Pancreas (tissue), 10 donors: ENCODE measurements at regions not wholly inside any gene's neighbourhood (a gene's known extent, or its start where the extent isn't known, plus 50 kb on each side); places are given as distances from the start of the nearest gene placed in this dataset.

ENCODE experiments used
- ATAC-seq, 4 donors: fragments of 200-7000 bp; cut with Tn5 transposase; one replicate each; pipeline versions ENCODE4 v1.8.0 to v1.9.1; 2020; ENCODE audit warnings: mild to moderate bottlenecking in 4 of 4, moderate library complexity in 4 of 4
- DNase-seq, 6 donors: peaks; one replicate each; pipeline ENCODE4 v3.0.0-alpha.2; 2020
- FAIRE-seq: peaks from 2 replicates; lab custom pipeline; 2012; peaks lifted over from hg19 to GRCh38; lab: Jason Lieb, UNC
- H3K27ac ChIP-seq, 4 donors: fragments of 200-600 bp; sonication (generic); 1 replicate in 3 of 4; 2 replicates in 1 of 4; pipeline versions ENCODE4 v1.5.0 to v1.8.0; 2020
- H3K27me3 ChIP-seq, 4 donors: fragments of 200-600 bp; one replicate each; pipeline ENCODE4 v1.8.0; 2021
- H3K36me3 ChIP-seq, 3 donors: fragments of 200-600 bp; sonication (generic) in 1 of 3; one replicate each; pipeline versions ENCODE4 v1.5.0 to v1.8.0; 2020 to 2021
- H3K4me1 ChIP-seq, 3 donors: fragments of 200-600 bp; one replicate each; pipeline ENCODE4 v1.8.0; 2021
- H3K4me3 ChIP-seq, 4 donors: fragments of 200-600 bp; sonication (generic) in 2 of 4; one replicate each; pipeline versions ENCODE4 v1.5.0 to v1.8.0; 2020 to 2021
- H3K9me3 ChIP-seq, 4 donors: fragments of 200-600 bp; one replicate each; pipeline ENCODE4 v1.8.0; 2021
- CTCF ChIP-seq, 4 donors: fragments of 200-600 bp; sonication (generic) in 3 of 4; IDR thresholded peaks; one replicate each; pipeline versions ENCODE4 v1.5.0 to v1.8.0; 2021; ENCODE audit warnings: antibody characterized with exemption in 4 of 4
- WGBS, 2 donors: extraction: QIAGEN DNeasy Blood & Tissue Kit; methylation state at CpG; one replicate each; pipeline ENCODE4 v1.1.7; 2013; 5-methylcytosine and 5-hydroxymethylcytosine counted together
- intact Hi-C, 3 donors: fragments of 100-400 bp; cut with DNase I; formaldehyde crosslinking; loops; one replicate each; pipeline versions ENCODE4 v1.11.1 to v1.14.2; 2022
- donor health status: healthy with polysubstance abuse.
- donor health status: DM: no; HTN: no; CAD: no; lungs with moderate emphysema.
- donor health status: DM: no; HTN: no; CAD: no.
- donor health status: control.
- donor health status: control.
- donor health status: Bipolar disorder and iron deficiency.
- donor health status: DM: yes; HTN: yes; CAD: no.
- donor health status: DM: no; HTN: no; CAD: no.
- donor health status: DM: no; HTN: no; CAD: no.
- donor health status: DM: yes; HTN: yes; CAD: no.

DNA sequence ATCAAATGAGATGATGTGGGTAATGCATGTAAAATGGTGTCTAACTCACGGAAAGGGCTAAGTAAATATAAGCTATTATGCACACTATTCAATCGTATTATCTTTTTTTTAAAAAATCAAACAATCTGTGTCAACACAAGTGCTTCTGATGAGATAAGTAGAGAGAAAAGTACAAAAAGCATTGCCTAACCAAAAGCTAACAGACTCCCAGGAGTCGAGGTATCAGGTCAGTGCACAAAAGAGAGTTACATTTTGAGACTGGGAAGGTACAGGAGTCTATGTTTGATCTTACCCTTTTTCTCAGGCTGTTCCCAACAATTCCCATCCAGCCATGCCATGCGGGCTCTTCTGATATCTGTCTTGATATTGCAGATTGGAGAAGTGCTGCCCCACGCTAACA is 203.3 kb upstream of the ZIC3 start:
- no peak for FAIRE-seq
- H3K36me3 ChIP-seq, result no peaks in the 10 kb centered on the region
- no peak overlapping the region for H3K4me3 ChIP-seq
- H3K9me3 ChIP-seq, result no peaks in the 10 kb centered on the region
- no peak for DNase-seq
- 26 to 34% methylated on average over 5 of the region's 5 CpGs for WGBS, 2 donors
- no peak overlapping the region for H3K27ac ChIP-seq
- no peak for ATAC-seq
- intact Hi-C loops, result no loop called here
- peaks cover 0 to 19% (median 0%) of the 10 kb centered on the region in 4 donors for H3K27me3 ChIP-seq
- no peak for TF ChIP-seq CTCF (IDR thresholded peaks at IDR 0.05)
- H3K4me1 ChIP-seq, result no peaks in the 10 kb centered on the region

GRCh38 chrX:137354851-137355250 is 211.1 kb upstream of the ZIC3 start:
- 70 to 71% methylated on average over 1 of the region's 1 CpG for WGBS, 2 donors
- Histone ChIP-seq H3K4me1 (no peaks in the 10 kb centered on the region), H3K27me3 (peaks cover 0 to 3% (median 0%) of the 10 kb centered on the region in 4 donors), H3K36me3 (no peaks in the 10 kb centered on the region), H3K9me3 (no peaks in the 10 kb centered on the region), H3K27ac (no peak overlapping the region), H3K4me3 (no peak overlapping the region)
- no peak for DNase-seq
- no peak for FAIRE-seq
- ATAC-seq, result no peak
- TF ChIP-seq CTCF (IDR thresholded peaks at IDR 0.05), result no peak
- intact Hi-C loops, result no loop called here

DNA sequence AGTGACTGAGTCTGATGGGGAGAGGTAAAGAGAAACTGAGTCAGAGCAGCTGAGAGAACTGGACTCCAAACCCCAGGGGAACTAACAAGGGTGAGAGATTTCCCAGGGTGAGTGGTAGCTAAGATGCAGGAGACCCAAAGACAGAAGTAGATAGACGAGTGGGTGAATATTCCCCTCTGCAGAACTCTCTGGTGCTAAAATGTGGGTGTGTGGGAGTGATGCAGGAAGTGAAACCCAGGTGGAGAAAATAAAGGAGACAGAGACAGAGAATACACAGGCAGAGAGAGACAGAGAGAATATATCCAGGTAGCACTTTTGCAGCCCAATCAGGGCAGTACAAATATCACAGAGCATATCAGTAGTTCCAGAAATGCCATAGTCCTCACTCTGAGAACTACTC is 212.5 kb upstream of the ZIC3 start:
- no peak for DNase-seq
- 19 to 35% methylated on average over 1 of the region's 1 CpG for WGBS, 2 donors
- H3K27ac ChIP-seq, result no peak overlapping the region
- peaks cover 0 to 3% (median 0%) of the 10 kb centered on the region in 4 donors for H3K27me3 ChIP-seq
- H3K36me3 ChIP-seq, result no peaks in the 10 kb centered on the region
- no peak for ATAC-seq
- intact Hi-C loops, result no loop called here
- no peaks in the 10 kb centered on the region for H3K4me1 ChIP-seq
- no peak for TF ChIP-seq CTCF (IDR thresholded peaks at IDR 0.05)
- H3K9me3 ChIP-seq, result no peaks in the 10 kb centered on the region
- no peak for FAIRE-seq
- no peak overlapping the region for H3K4me3 ChIP-seq

DNA sequence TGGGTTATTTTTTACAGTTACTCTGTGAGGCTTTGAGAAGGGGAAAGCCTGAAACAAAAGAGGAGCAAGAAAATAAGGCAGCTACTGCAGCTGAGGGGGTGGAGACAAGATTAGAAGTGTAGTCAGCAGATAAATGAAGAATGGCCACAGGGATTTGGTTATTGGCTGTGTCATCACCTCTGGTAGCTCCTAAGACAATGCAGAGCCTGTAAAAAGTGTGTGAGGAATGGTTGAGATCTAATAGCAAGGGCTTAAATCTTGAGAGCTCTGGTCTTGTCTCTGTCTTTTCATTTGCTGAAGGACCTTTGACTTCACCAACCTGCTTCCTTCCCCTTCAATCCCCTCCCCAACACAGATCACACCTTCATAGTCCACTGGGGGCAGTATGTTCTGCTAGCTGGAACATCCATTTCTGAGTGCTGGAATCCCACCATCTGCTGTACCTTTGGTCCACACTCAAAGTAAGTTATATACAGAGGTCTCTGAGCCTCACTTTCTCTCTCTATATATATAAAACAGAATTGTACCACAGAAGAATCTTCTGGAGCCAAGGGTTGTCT is 213.7 kb upstream of the ZIC3 start:
- Histone ChIP-seq H3K4me1 (no peaks in the 10 kb centered on the region), H3K4me3 (no peak overlapping the region), H3K36me3 (no peaks in the 10 kb centered on the region), H3K27ac (no peak overlapping the region), H3K9me3 (no peaks in the 10 kb centered on the region), H3K27me3 (peaks cover 0 to 3% (median 0%) of the 10 kb centered on the region in 4 donors)
- intact Hi-C loops, result no loop called here
- no peak for TF ChIP-seq CTCF (IDR thresholded peaks at IDR 0.05)
- FAIRE-seq (no peak), ATAC-seq (no peak), DNase-seq (no peak)

- H3K27ac ChIP-seq, result no peak overlapping the region
- FAIRE-seq (no peak), DNase-seq (no peak), ATAC-seq (no peak)
- no peak for TF ChIP-seq CTCF (IDR thresholded peaks at IDR 0.05)
- no peak overlapping the region for H3K4me3 ChIP-seq
- WGBS, 2 donors, result 45 to 52% methylated on average over 3 of the region's 3 CpGs
- no peaks in the 10 kb centered on the region for H3K36me3 ChIP-seq
- H3K4me1 ChIP-seq, result no peaks in the 10 kb centered on the region
- peaks cover 0 to 12% (median 0%) of the 10 kb centered on the region in 4 donors for H3K27me3 ChIP-seq
- intact Hi-C loops, result no loop called here
- H3K9me3 ChIP-seq, result no peaks in the 10 kb centered on the region
These were observed 223.0 kb upstream of the ZIC3 start for GRCh38 chrX:137342969-137343368.
